SK-N-SH (cell line): ENCODE measurements at regions not wholly inside any gene's neighbourhood (a gene's known extent, or its start where the extent isn't known, plus 50 kb on each side); places are given as distances from the start of the nearest gene placed in this dataset.

Source experiments
- CTCF ChIA-PET: fragments of 300-600, 350-600 bp; formaldehyde crosslinking; extraction: SDS; loops from one replicate; lab custom pipeline; 2021; lab: Yijun Ruan, JAX
- POLR2A ChIA-PET: fragments of 350-600 bp; sonication (Branson Sonifier 250); formaldehyde crosslinking; extraction: SDS; loops from one replicate; lab custom pipeline; 2020; ENCODE audit warnings: antibody characterized with exemption, inconsistent platforms; lab: Yijun Ruan, JAX
- DNase-seq: peaks from one replicate; pipeline ENCODE4 v3.0.0; 2012
- H2AFZ ChIP-seq: fragments of 200-600 bp; sonication (generic); 2 replicates; pipeline ENCODE4 v1.8.1; 2016; ENCODE audit warnings: antibody characterized with exemption, mild to moderate bottlenecking, low read depth
- H3F3A ChIP-seq: fragments of 200-600 bp; sonication (generic); replicated peaks from 2 replicates; pipeline ENCODE3; 2016; ENCODE audit warnings: antibody characterized with exemption, mild to moderate bottlenecking; ENCODE audit not compliant: insufficient read depth
- H3K27ac ChIP-seq, 2 experiments: fragments of 200-500 bp in 1 of 2; fragments of 200-600 bp in 1 of 2; sonication (Bioruptor generic) in 1 of 2; sonication (generic), shearing (Covaris generic) in 1 of 2; 2 replicates each; pipeline versions ENCODE4 v1.5.1 to v1.6.1; 2014 to 2016; ENCODE audit warnings: low read depth in 2 of 2, inconsistent platforms in 1 of 2, low read length in 1 of 2, mild to moderate bottlenecking in 1 of 2, mixed read lengths in 1 of 2
- H3K27me3 ChIP-seq: fragments of 200-600 bp; sonication (generic), shearing (Covaris generic); 2 replicates; pipeline ENCODE4 v1.6.1; 2016; ENCODE audit warnings: mixed run types; ENCODE audit not compliant: insufficient read depth
- H3K36me3 ChIP-seq, 2 experiments: fragments of 200-500 bp in 1 of 2; fragments of 200-600 bp in 1 of 2; sonication (Bioruptor generic) in 1 of 2; sonication (generic) in 1 of 2; replicated peaks in 1 of 2; 2 replicates each; pipeline versions ENCODE3 to v1.5.1; 2014 to 2016; ENCODE audit warnings: low read length in 1 of 2, mild to moderate bottlenecking in 1 of 2; ENCODE audit not compliant: insufficient read depth in 2 of 2, control insufficient read depth in 1 of 2
- H3K4me1 ChIP-seq, 2 experiments: fragments of 200-500 bp in 1 of 2; fragments of 200-600 bp in 1 of 2; sonication (Bioruptor generic) in 1 of 2; sonication (generic), shearing (Covaris generic) in 1 of 2; 2 replicates each; pipeline versions ENCODE4 v1.5.1 to v1.6.1; 2014 to 2016; ENCODE audit warnings: low read depth in 1 of 2, low read length in 1 of 2, mixed run types in 1 of 2; ENCODE audit not compliant: insufficient read depth in 2 of 2, control insufficient read depth in 1 of 2
- H3K4me2 ChIP-seq: fragments of 200-600 bp; sonication (generic), shearing (Covaris generic); 2 replicates; pipeline ENCODE4 v1.6.1; 2017; ENCODE audit warnings: mixed run types
- H3K4me3 ChIP-seq, 2 experiments: fragments of 200-500 bp in 1 of 2; fragments of 200-600 bp in 1 of 2; sonication (Bioruptor generic) in 1 of 2; sonication (generic), shearing (Covaris generic) in 1 of 2; 2 replicates each; pipeline versions ENCODE4 v1.5.1 to v1.8.1; 2014 to 2016; ENCODE audit warnings: low read depth in 2 of 2, inconsistent platforms in 1 of 2, low read length in 1 of 2, mild to moderate bottlenecking in 1 of 2, mixed read lengths in 1 of 2, moderate library complexity in 1 of 2
- H3K79me2 ChIP-seq: fragments of 200-600 bp; sonication (generic); 2 replicates; pipeline ENCODE4 v1.8.1; 2017; ENCODE audit warnings: mild to moderate bottlenecking; ENCODE audit not compliant: insufficient read depth
- H3K9ac ChIP-seq: fragments of 200-600 bp; sonication (generic); 2 replicates; pipeline ENCODE4 v1.6.1; 2017; ENCODE audit warnings: mixed run types
- H3K9me2 ChIP-seq: fragments of 200-600 bp; sonication (generic); 2 replicates; pipeline ENCODE4 v1.6.1; 2017; ENCODE audit warnings: mixed run types
- H3K9me3 ChIP-seq: fragments of 200-600 bp; sonication (generic); 2 replicates; pipeline ENCODE4 v1.6.1; 2017; ENCODE audit warnings: mixed run types, mild to moderate bottlenecking, moderate library complexity
- H4K20me1 ChIP-seq: fragments of 200-600 bp; sonication (generic); 2 replicates; pipeline ENCODE4 v1.6.1; 2017; ENCODE audit warnings: mild to moderate bottlenecking, mixed run types; ENCODE audit not compliant: insufficient read depth
- CTCF ChIP-seq: fragments of 200-600 bp; sonication (generic); IDR thresholded peaks from 2 replicates; pipeline ENCODE4 v1.6.1; 2017; ENCODE audit warnings: antibody characterized with exemption, mild to moderate bottlenecking, moderate library complexity
- EP300 ChIP-seq, 2 experiments: IDR thresholded peaks; 2 replicates each; pipeline versions ENCODE4 v1.4.0 to v1.6.1; 2012; ENCODE audit warnings: borderline replicate concordance in 1 of 2, low read depth in 1 of 2, low read length in 1 of 2
- FOSL2 ChIP-seq: IDR thresholded peaks from 2 replicates; pipeline ENCODE4 v1.4.0; 2012; ENCODE audit warnings: low read depth, mild to moderate bottlenecking, moderate library complexity, borderline replicate concordance
- MXI1 ChIP-seq: IDR thresholded peaks from 2 replicates; pipeline ENCODE4 v1.6.1; 2012; ENCODE audit warnings: mild to moderate bottlenecking, low read depth, low read length, improper control_type of control experiment
- NRF1 ChIP-seq: IDR thresholded peaks from 2 replicates; pipeline ENCODE4 v1.6.1; 2012; ENCODE audit warnings: low read depth, mild to moderate bottlenecking, low read length
- RCOR1 ChIP-seq: fragments of 150-350 bp; IDR thresholded peaks from 2 replicates; pipeline ENCODE4 v1.6.1; 2017; ENCODE audit warnings: antibody characterized with exemption, low read length
- REST ChIP-seq: IDR thresholded peaks from 2 replicates; pipeline ENCODE4 v1.6.1; 2012; ENCODE audit warnings: mild to moderate bottlenecking, low read depth, low read length, moderate library complexity
- RFX5 ChIP-seq: IDR thresholded peaks from 2 replicates; pipeline ENCODE4 v1.6.1; 2012; ENCODE audit warnings: mild to moderate bottlenecking, improper control_type of control experiment, low read length
- SMC3 ChIP-seq: IDR thresholded peaks from 2 replicates; pipeline ENCODE4 v1.6.1; 2012; ENCODE audit warnings: low read depth, low read length, improper control_type of control experiment
- TAF1 ChIP-seq: IDR thresholded peaks from 2 replicates; pipeline ENCODE4 v1.6.1; 2012; ENCODE audit warnings: low read depth, mild to moderate bottlenecking, low read length, moderate library complexity, borderline replicate concordance
- USF1 ChIP-seq: IDR thresholded peaks from 2 replicates; pipeline ENCODE4 v1.4.0; 2012; ENCODE audit warnings: low read depth, borderline replicate concordance
- YY1 ChIP-seq: IDR thresholded peaks from 2 replicates; pipeline ENCODE4 v1.4.0; 2012; ENCODE audit warnings: low read depth, mild to moderate bottlenecking
- WGBS: methylation state at CpG from one replicate; pipeline ENCODE4 v1.1.6; 2017; ENCODE audit warnings: low lambda C conversion rate; 5-methylcytosine and 5-hydroxymethylcytosine counted together

GRCh38 chr5:38046103-38046502 is 206.3 kb upstream of the GDNF start:
- ChIA-PET CTCF (no interaction called here), POLR2A (no interaction called here)
- no peaks in the 10 kb centered on the region for H3F3A ChIP-seq
- H3K9me2 ChIP-seq: no peaks in the 10 kb centered on the region
- H3K27ac ChIP-seq: no peak overlapping the region
- H3K4me2 ChIP-seq: no peak overlapping the region
- no peak overlapping the region for H2AFZ ChIP-seq
- H3K27me3 ChIP-seq: no peaks in the 10 kb centered on the region; the same call in 1 of the 2 replicates
- H3K4me3 ChIP-seq: no peak overlapping the region
- 21% methylated on average over 5 of the region's 7 CpGs for WGBS
- H4K20me1 ChIP-seq: no peaks in the 10 kb centered on the region
- H3K36me3 ChIP-seq: no peaks in the 10 kb centered on the region
- DNase-seq: no peak
- H3K79me2 ChIP-seq: no peaks in the 10 kb centered on the region
- no peaks in the 10 kb centered on the region for H3K9me3 ChIP-seq
- no peak overlapping the region for H3K9ac ChIP-seq
- no peaks in the 10 kb centered on the region for H3K4me1 ChIP-seq
- TF ChIP-seq RCOR1 (no peak), SMC3 (no peak), RFX5 (no peak), NRF1 (no peak), REST (no peak), TAF1 (no peak), MXI1 (no peak)

GRCh38 chr5:38045446-38045845 is 205.6 kb upstream of the GDNF start:
- no peaks in the 10 kb centered on the region for H3F3A ChIP-seq
- no peaks in the 10 kb centered on the region for H3K9me2 ChIP-seq
- no peaks in the 10 kb centered on the region for H3K79me2 ChIP-seq
- H3K4me1 ChIP-seq: no peaks in the 10 kb centered on the region
- no peaks in the 10 kb centered on the region for H3K36me3 ChIP-seq
- POLR2A ChIA-PET: no interaction called here
- no peaks in the 10 kb centered on the region; the same call in 1 of the 2 replicates for H3K27me3 ChIP-seq
- no peaks in the 10 kb centered on the region for H4K20me1 ChIP-seq
- no CpG with 5 or more reads among the region's 1 CpG for WGBS
- no peak overlapping the region for H3K4me2 ChIP-seq
- TF ChIP-seq YY1 (no peak), CTCF (no peak), FOSL2 (no peak), EP300 (IDR thresholded peaks at IDR 0.05; ENCODE audit: borderline replicate concordance in 1 of 2, low read depth in 1 of 2, low read length in 1 of 2) (no peak), RCOR1 (no peak), MXI1 (no peak), USF1 (no peak)
- TF ChIP-seq, all 33 proteins: peak for 0
- H3K9me3 ChIP-seq: no peaks in the 10 kb centered on the region
- H3K27ac ChIP-seq: no peak overlapping the region
- CTCF ChIA-PET: no interaction called here
- H3K9ac ChIP-seq: no peak overlapping the region
- H3K4me3 ChIP-seq: no peak overlapping the region
- no peak overlapping the region for H2AFZ ChIP-seq
- DNase-seq: no peak
